DMS 273 (cell line): ENCODE measurements at regions not wholly inside any gene's neighbourhood (a gene's known extent, or its start where the extent isn't known, plus 50 kb on each side); places are given as distances from the start of the nearest gene placed in this dataset.
"Not testable (repeated sequence)": the region's sequence is repeated elsewhere in the genome, so short reads cannot be mapped to it uniquely, and the experiment has no call there.

Source experiments
- DNase-seq: peaks from one replicate; lab custom pipeline; 2025; ENCODE audit not compliant: unreplicated experiment; lab: John Stamatoyannopoulos, UW

DNA sequence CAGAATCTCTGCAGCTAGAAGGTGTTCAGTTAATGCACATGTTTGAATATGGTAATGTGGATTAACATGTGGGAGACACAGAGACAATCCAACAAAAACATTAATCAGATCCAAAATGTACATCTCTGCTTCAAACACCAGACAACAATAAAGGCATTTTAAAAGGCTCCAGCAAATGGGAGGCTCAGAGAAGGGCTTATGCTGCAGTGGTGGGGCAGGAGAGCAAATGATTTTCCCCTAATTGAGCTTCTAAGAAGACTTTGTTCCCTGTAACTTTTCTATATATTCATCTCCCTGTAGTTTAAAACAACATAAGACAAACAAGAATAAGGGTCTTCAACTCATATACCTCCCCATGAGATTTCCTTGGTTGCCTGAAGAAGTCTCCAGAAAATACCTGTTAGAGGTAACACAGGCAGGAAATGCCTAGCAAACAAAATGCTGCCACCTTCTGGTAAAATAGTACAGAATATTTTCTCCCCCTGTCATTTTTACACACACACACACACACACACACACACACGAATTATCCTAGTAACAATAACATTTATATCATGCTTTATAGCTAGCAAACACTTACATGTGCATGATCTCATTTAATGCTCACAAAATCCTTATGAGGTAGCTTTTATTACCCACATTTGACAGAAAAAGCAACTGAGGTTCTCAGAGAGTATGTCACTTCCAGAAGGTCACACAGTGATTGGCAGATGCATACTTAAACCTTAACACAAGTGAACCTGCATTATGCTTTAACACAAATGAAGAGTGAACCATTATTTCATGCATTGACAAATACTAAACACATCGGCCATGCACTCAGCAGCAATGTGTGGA, 123.4 kb upstream of the MB21D2 start:
- peak; percentile 81 for DNase-seq

GRCh38 chr3:193046371-193046770, 128.7 kb upstream of the MB21D2 start:
- DNase-seq: no peak

DNA sequence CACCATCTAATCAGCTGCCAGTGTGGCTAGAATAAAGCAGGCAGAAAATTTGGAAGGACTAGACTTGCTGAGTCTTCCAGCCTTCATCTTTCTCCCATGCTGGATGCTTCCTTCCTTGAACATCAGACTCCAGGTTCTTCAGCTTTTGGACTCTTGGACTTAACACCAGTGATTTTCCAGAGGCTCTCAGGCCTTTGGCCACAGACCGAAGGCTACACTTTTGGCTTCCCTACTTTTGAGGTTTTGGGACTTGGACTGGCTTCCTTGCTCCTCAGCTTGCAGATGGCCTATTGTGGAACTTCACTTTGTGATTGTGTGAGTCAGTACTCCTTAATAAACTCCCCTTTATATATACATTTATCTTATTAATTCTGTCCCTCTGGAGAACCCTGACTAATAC, 129.8 kb upstream of the MB21D2 start:
- DNase-seq: not testable (repeated sequence)

GRCh38 chr3:193048127-193048526, 130.5 kb upstream of the MB21D2 start:
- DNase-seq: no peak

GRCh38 chr3:193049935-193050334, 132.3 kb upstream of the MB21D2 start:
- DNase-seq: no peak

DNA sequence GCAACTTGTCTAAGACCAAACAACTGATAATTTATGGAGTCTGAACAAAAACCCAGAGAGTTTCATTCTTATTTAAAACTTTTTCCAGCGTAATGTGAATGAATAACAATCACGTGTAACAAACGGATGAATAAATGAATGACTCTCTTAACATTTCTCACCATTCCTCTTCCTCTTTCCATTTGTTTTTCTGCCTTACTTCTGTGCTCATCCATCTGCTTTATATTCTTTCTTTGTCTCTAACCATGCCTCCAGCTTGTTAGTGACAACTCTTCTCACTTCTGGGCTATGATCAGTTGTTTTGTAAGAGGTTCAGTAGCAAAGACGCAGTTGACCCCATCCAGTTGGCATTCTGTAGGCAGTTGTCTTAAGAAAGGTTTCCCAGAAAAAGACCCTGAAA, 133.7 kb upstream of the MB21D2 start:
- no peak for DNase-seq

- DNase-seq: peak; percentile 53
Observed at GRCh38 chr3:193052354-193053045, 134.8 kb upstream of the MB21D2 start.

GRCh38 chr3:193053046-193053435, 135.4 kb upstream of the MB21D2 start:
- peak; percentile 38 for DNase-seq

GRCh38 chr3:193055352-193055751, 137.7 kb upstream of the MB21D2 start:
- no peak for DNase-seq

DNA sequence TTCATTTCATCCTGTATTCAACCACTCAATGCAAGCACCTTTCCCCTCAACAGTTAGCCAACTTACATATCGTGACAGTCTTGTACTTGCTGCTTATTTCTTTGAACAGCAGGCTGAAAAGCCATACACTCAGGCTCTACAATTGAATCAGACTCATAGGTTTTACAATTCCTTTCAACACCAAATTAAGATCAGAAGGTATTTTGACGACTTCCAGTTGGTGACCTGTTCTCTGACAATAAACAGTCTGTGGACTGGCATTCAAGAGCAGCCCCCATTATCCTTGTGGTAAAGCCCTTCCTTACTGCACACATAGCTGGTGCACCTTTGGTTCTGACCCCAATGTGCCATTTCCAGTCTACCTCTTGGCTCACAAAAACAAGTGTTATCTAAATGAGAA, 140.0 kb upstream of the MB21D2 start:
- DNase-seq: no peak

GRCh38 chr3:193060748-193061546, 143.3 kb upstream of the MB21D2 start:
- no peak for DNase-seq

- no peak for DNase-seq
Observed at GRCh38 chr3:193068365-193068764, 150.7 kb upstream of the MB21D2 start.

- DNase-seq: not testable (repeated sequence)
Observed at GRCh38 chr3:193069732-193070131, 152.1 kb upstream of the MB21D2 start.

- DNase-seq: peak; percentile 16
Observed at GRCh38 chr3:193078996-193079753, 161.5 kb upstream of the MB21D2 start.

DNA sequence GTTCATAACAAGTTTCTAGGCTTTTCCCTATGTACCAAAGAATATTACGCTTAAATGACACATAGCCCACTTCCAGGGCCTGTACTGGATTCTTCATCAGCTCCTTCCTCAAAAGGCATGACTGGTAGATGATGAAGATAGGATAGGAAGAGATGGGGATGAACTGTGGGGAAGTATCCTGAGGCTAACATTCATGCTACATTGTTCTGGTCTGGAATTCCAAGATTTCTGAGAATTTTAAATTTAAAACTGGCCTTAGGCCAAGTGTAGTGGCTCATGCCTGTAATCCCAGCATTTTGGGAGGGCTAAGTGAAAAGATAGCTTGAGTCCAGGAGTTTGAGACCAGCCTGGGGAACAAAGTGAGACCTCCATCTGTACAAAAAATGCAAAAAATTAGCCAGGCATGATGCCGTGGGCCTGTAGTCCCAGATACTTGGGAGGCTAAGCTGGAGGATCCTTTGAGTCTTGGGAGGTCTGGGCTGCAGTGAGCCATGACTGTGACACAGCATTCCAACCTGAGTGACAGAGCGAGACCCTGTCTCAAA, 160.1 kb upstream of the PLAAT1 start:
- no peak for DNase-seq

DNA sequence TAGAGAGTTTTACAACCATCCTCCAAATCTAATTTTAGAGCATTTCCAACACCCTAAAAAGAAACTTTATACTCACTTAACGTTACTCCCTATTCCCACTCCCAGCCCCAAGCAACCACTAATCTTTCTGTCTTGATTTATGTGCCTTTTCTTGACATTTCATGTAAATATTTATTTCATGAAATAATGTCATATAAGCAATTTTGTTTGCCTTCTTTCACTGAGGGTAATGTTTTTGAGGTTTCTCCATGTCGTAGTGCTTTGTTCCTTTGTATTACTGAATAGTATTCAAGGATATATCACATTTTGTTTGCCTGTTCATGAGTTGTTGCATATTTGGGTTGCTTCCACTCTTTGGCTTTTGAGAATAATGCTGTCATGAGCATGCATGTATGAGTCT, 155.4 kb upstream of the PLAAT1 start:
- no peak for DNase-seq

- no peak for DNase-seq
Observed at GRCh38 chr3:193086681-193087080, 154.3 kb upstream of the PLAAT1 start.

GRCh38 chr3:193087336-193087735, 153.7 kb upstream of the PLAAT1 start:
- no peak for DNase-seq

DNA sequence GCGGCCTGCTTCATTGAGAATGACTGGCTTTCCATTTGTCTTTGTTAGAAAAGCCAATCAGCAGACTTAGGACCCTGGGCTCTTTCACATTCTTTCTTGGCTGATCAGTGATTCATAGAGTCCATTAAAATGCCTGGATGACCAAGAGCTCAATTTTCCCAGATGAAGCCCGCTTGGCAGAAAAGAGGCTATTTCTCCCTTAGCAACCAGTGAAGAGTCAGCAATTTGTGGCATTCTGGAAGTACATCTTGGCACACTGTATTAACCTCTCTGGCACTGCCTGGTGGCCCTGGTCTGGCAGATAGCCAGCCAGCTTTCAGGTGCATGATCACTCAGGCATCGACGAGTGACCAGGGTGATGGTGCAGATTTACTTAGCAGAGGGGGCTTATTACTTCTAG, 145.7 kb upstream of the PLAAT1 start:
- no peak for DNase-seq

DNA sequence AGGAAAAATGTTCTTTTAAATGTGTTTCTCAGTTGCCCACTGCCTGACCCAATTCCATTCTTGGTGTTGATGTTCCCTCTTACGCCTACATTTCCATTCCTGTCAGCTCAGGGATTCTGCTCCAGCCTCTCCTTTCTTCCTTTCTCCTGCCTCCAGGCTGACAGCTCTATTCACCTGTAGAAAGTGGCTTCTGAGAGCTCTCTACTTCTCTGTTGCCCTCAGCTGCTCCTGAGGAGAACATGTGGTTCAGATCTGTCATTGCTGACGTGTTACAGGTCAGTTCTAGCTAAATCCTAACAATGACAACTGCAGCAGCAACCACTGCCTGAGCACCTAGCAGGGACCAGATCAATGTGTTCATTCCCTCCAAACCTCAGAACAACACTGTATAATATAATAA, 144.9 kb upstream of the PLAAT1 start:
- no peak for DNase-seq
